WTC11 (cell line): ENCODE measurements at regions not wholly inside any gene's neighbourhood (a gene's known extent, or its start where the extent isn't known, plus 50 kb on each side); places are given as distances from the start of the nearest gene placed in this dataset.

Source experiments
- CTCF ChIP-seq: fragments of 200-600 bp; IDR thresholded peaks from 2 replicates; pipeline ENCODE4 v1.8.0; 2022; ENCODE audit warnings: antibody characterized with exemption
- FOXP4 ChIP-seq: sonication (generic); formaldehyde crosslinking; IDR thresholded peaks from 2 replicates; pipeline ENCODE4 v1.8.0; 2022; ENCODE audit warnings: mild to moderate bottlenecking, missing genetic modification reagents
- MAX ChIP-seq: sonication (generic); formaldehyde crosslinking; IDR thresholded peaks from 2 replicates; pipeline ENCODE4 v1.8.0; 2022; ENCODE audit warnings: mild to moderate bottlenecking, missing genetic modification reagents

- no peak for TF ChIP-seq CTCF
- no peak for TF ChIP-seq MAX (CRISPR knock-in tag)
- no peak for TF ChIP-seq FOXP4 (CRISPR knock-in tag)
These were observed 139.1 kb upstream of the MAP3K1 start for GRCh38 chr5:56676091-56676768.
